ENCODE measurements at regions not wholly inside any gene's neighbourhood (a gene's known extent, or its start where the extent isn't known, plus 50 kb on each side); places are given as distances from the start of the nearest gene placed in this dataset.

- TF ChIP-seq POLR2A (IDR thresholded peaks at IDR 0.05; ENCODE audit: low read depth, low read length) = no peak
- TF ChIP-seq POLR2AphosphoS5 (IDR thresholded peaks at IDR 0.05; ENCODE audit: low read depth, low read length) = no peak
- TF ChIP-seq TAF1 (IDR thresholded peaks at IDR 0.05; ENCODE audit: borderline replicate concordance, low read depth, low read length) = no peak
Measured at GRCh38 chr9:85402551-85402950, 339.2 kb downstream of the AGTPBP1 start.
